Panc1 (cell line): ENCODE measurements at regions not wholly inside any gene's neighbourhood (a gene's known extent, or its start where the extent isn't known, plus 50 kb on each side); places are given as distances from the start of the nearest gene placed in this dataset.

Source experiments
- ATAC-seq: fragments of 200-7000 bp; cut with Tn5 transposase; 2 replicates; pipeline ENCODE4 v1.9.1; 2020; ENCODE audit warnings: mild to moderate bottlenecking, moderate library complexity
- BruUV-seq: library from RNA; stranded (reverse); fragments of 400-500 nt; replicated peaks from 2 replicates; lab custom pipeline; 2021; lab: Mats Ljungman, UMichigan
- CTCF ChIA-PET: fragments of 300-600 bp; sonication (Branson Sonifier 250); formaldehyde crosslinking; loops from one replicate; lab custom pipeline; 2022; ENCODE audit warnings: antibody characterized with exemption; lab: Charles Lee
- POLR2A ChIA-PET: fragments of 300-600 bp; sonication (Branson Sonifier 250); formaldehyde crosslinking; loops from one replicate; lab custom pipeline; 2022; ENCODE audit warnings: antibody characterized with exemption; lab: Charles Lee
- DNase-seq: peaks from one replicate; pipeline ENCODE4 v3.0.0-alpha.2; 2010; ENCODE audit warnings: low read depth, low spot score
- H3K27ac ChIP-seq: 2 replicates; pipeline ENCODE4 v1.5.1; 2011; ENCODE audit warnings: mild to moderate bottlenecking, low read length, inconsistent platforms
- H3K27me3 ChIP-seq: fragments of 200-500 bp; sonication (Bioruptor generic); 2 replicates; pipeline ENCODE4 v1.6.0; 2014; ENCODE audit warnings: low read length, inconsistent platforms; ENCODE audit not compliant: control insufficient read depth, insufficient read depth
- H3K36me3 ChIP-seq: fragments of 200-500 bp; sonication (Bioruptor generic); 2 replicates; pipeline ENCODE4 v1.5.1; 2014; ENCODE audit warnings: inconsistent platforms, mild to moderate bottlenecking, low read length, moderate library complexity; ENCODE audit not compliant: control insufficient read depth, insufficient read depth
- H3K4me1 ChIP-seq: 2 replicates; pipeline ENCODE4 v1.5.1; 2011; ENCODE audit warnings: inconsistent platforms, mild to moderate bottlenecking, low read length, moderate library complexity; ENCODE audit not compliant: control insufficient read depth, insufficient read depth
- H3K4me3 ChIP-seq, 2 experiments: 2 replicates each; pipeline ENCODE4 v1.5.1; 2011 to 2012; ENCODE audit warnings: low read depth in 2 of 2, low read length in 2 of 2, mild to moderate bottlenecking in 2 of 2, inconsistent platforms in 1 of 2, moderate library complexity in 1 of 2
- H3K9me3 ChIP-seq: fragments of 200-500 bp; sonication (Bioruptor generic); 2 replicates; pipeline ENCODE4 v1.5.1; 2014; ENCODE audit warnings: low read depth, mild to moderate bottlenecking, inconsistent platforms, low read length, moderate library complexity; ENCODE audit not compliant: control insufficient read depth, insufficient read depth
- POLR2AphosphoS5 ChIP-seq: IDR thresholded peaks from 2 replicates; pipeline ENCODE4 v1.6.1; 2012; ENCODE audit warnings: mild to moderate bottlenecking, low read depth, low read length, moderate library complexity
- SIN3A ChIP-seq: IDR thresholded peaks from 2 replicates; pipeline ENCODE4 v1.6.1; 2012; ENCODE audit warnings: low read depth, mild to moderate bottlenecking, low read length, moderate library complexity, borderline replicate concordance; ENCODE audit not compliant: insufficient read depth
- TCF7L2 ChIP-seq: IDR thresholded peaks from 2 replicates; pipeline ENCODE4 v1.6.1; 2011; ENCODE audit warnings: mild to moderate bottlenecking, low read depth, low read length, inconsistent platforms
- in situ Hi-C: cut with HindIII; loops from 2 replicates; pipeline ENCODE4 v1.10.0; 2016; ENCODE audit warnings: low sequenced_read_pairs, low pct_unique_long_range_greater_than_20kb
- intact Hi-C: fragments of 100-400 bp; cut with micrococcal nuclease; formaldehyde crosslinking; loops from one replicate; pipeline ENCODE4 v1.10.0; 2022; ENCODE audit not compliant: unreplicated experiment
- TF ChIP-seq, protein P1 (sequence below), 2 experiments: IDR thresholded peaks; 2 replicates each; pipeline ENCODE4 v1.6.1; 2011 to 2012; ENCODE audit warnings: low read depth in 2 of 2, control low read depth in 1 of 2, low read length in 1 of 2, mild to moderate bottlenecking in 1 of 2, moderate library complexity in 1 of 2; ENCODE audit not compliant: insufficient read depth in 1 of 2
- TF ChIP-seq, protein P2 (sequence below): fragments of 450-650 bp; IDR thresholded peaks from 2 replicates; pipeline ENCODE4 v1.5.1; 2017; ENCODE audit warnings: mild to moderate bottlenecking

DNA sequence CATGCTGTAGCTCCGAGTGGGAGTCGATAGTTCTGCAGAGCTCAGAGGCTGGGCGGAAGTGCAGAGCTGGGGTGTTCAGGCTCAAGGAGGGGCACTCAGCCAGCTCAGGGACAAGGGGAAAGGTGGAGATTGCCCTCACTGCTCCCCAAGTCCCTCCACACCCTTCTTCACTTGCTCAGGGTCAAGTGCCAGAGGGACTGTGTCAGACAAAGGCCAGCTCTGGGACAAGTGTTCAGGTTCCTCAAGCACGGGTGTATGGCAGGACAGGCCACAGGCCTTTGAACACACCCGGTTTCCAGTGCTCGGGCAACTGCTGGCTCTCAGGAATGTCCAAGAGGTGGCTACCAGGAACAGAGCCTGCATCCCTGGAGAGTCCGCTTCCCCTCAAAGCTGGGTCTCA is 293.0 kb upstream of the PODXL start:
- intact Hi-C loops, result no loop called here

GRCh38 chr7:131848033-131848432 is 291.6 kb upstream of the PODXL start:
- intact Hi-C loops (no loop called here), in situ Hi-C loops (no loop called here)
- no peak overlapping the region for H3K4me3 ChIP-seq
- CTCF ChIA-PET, result interaction anchor here (1.2 kb wide), 1 partner anchor 10 kb away, joined by 3 read pairs; no protein-coding TSS in a partner anchor
- DNase-seq (no peak), ATAC-seq (no peak)
- no peaks in the 10 kb centered on the region; the same call in 1 of the 2 replicates for H3K27me3 ChIP-seq
- no peaks in the 10 kb centered on the region for H3K4me1 ChIP-seq
- no peaks in the 10 kb centered on the region for H3K9me3 ChIP-seq
- POLR2A ChIA-PET, result no interaction called here
- no peaks in the 10 kb centered on the region for H3K36me3 ChIP-seq
- H3K27ac ChIP-seq, result no peak overlapping the region
- BruUV-seq, result no TSS peak
- TF ChIP-seq TCF7L2, result no peak
- TF ChIP-seq POLR2AphosphoS5, result no peak
- TF ChIP-seq, protein P1, sequence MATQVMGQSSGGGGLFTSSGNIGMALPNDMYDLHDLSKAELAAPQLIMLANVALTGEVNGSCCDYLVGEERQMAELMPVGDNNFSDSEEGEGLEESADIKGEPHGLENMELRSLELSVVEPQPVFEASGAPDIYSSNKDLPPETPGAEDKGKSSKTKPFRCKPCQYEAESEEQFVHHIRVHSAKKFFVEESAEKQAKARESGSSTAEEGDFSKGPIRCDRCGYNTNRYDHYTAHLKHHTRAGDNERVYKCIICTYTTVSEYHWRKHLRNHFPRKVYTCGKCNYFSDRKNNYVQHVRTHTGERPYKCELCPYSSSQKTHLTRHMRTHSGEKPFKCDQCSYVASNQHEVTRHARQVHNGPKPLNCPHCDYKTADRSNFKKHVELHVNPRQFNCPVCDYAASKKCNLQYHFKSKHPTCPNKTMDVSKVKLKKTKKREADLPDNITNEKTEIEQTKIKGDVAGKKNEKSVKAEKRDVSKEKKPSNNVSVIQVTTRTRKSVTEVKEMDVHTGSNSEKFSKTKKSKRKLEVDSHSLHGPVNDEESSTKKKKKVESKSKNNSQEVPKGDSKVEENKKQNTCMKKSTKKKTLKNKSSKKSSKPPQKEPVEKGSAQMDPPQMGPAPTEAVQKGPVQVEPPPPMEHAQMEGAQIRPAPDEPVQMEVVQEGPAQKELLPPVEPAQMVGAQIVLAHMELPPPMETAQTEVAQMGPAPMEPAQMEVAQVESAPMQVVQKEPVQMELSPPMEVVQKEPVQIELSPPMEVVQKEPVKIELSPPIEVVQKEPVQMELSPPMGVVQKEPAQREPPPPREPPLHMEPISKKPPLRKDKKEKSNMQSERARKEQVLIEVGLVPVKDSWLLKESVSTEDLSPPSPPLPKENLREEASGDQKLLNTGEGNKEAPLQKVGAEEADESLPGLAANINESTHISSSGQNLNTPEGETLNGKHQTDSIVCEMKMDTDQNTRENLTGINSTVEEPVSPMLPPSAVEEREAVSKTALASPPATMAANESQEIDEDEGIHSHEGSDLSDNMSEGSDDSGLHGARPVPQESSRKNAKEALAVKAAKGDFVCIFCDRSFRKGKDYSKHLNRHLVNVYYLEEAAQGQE (IDR thresholded peaks at IDR 0.05; ENCODE audit: insufficient read depth in 1 of 2, low read depth in 2 of 2, low read length in 1 of 2), result no peak
- TF ChIP-seq, protein P2, sequence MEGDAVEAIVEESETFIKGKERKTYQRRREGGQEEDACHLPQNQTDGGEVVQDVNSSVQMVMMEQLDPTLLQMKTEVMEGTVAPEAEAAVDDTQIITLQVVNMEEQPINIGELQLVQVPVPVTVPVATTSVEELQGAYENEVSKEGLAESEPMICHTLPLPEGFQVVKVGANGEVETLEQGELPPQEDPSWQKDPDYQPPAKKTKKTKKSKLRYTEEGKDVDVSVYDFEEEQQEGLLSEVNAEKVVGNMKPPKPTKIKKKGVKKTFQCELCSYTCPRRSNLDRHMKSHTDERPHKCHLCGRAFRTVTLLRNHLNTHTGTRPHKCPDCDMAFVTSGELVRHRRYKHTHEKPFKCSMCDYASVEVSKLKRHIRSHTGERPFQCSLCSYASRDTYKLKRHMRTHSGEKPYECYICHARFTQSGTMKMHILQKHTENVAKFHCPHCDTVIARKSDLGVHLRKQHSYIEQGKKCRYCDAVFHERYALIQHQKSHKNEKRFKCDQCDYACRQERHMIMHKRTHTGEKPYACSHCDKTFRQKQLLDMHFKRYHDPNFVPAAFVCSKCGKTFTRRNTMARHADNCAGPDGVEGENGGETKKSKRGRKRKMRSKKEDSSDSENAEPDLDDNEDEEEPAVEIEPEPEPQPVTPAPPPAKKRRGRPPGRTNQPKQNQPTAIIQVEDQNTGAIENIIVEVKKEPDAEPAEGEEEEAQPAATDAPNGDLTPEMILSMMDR, result no peak
- no peak for TF ChIP-seq SIN3A

More for the DNA sequence above, 293.0 kb upstream of the PODXL start:
- in situ Hi-C loops, result no loop called here
- no peaks in the 10 kb centered on the region for H3K9me3 ChIP-seq
- CTCF ChIA-PET, result no interaction called here
- TF ChIP-seq, protein P2, result no peak
- POLR2A ChIA-PET, result interaction anchor here (0.6 kb wide), 1 partner anchor 22 kb away, joined by 3 read pairs; no protein-coding TSS in a partner anchor
- BruUV-seq, result no TSS peak
- DNase-seq (no peak), ATAC-seq (no peak; the same call in 1 of the 2 replicates)
- no peak overlapping the region for H3K4me3 ChIP-seq
- H3K36me3 ChIP-seq, result no peaks in the 10 kb centered on the region
- no peaks in the 10 kb centered on the region; the same call in 1 of the 2 replicates for H3K27me3 ChIP-seq
- H3K27ac ChIP-seq, result no peak overlapping the region
- H3K4me1 ChIP-seq, result no peaks in the 10 kb centered on the region
